ENCODE measurements at regions not wholly inside any gene's neighbourhood (a gene's known extent, or its start where the extent isn't known, plus 50 kb on each side); places are given as distances from the start of the nearest gene placed in this dataset.

- Histone ChIP-seq H3K27ac (ENCODE audit: low read length) (no peak overlapping the region), H3K9me3 (ENCODE audit: control insufficient read depth, insufficient read depth, low read length) (no peaks in the 10 kb centered on the region), H3K27me3 (ENCODE audit: control insufficient read depth, insufficient read depth, low read length) (no peaks in the 10 kb centered on the region), H3K4me1 (ENCODE audit: control insufficient read depth, insufficient read depth, low read length) (peaks cover 21% of the 10 kb centered on the region), H3K4me3 (ENCODE audit: low read length) (no peak overlapping the region), H3K36me3 (ENCODE audit: control insufficient read depth, insufficient read depth, low read length) (no peaks in the 10 kb centered on the region)
- Mint-ChIP-seq H3K4me1 (peaks cover 30 to 31% of the 10 kb centered on the region in 2 donors), H3K9me3 (no peaks in the 10 kb centered on the region), H3K27me3 (ENCODE audit: low read depth in 2 of 2) (no peaks in the 10 kb centered on the region), H3K27ac (no peak overlapping the region), H3K4me3 (no peak overlapping the region), H3K36me3 (no peaks in the 10 kb centered on the region)
- TF ChIP-seq, protein P1, sequence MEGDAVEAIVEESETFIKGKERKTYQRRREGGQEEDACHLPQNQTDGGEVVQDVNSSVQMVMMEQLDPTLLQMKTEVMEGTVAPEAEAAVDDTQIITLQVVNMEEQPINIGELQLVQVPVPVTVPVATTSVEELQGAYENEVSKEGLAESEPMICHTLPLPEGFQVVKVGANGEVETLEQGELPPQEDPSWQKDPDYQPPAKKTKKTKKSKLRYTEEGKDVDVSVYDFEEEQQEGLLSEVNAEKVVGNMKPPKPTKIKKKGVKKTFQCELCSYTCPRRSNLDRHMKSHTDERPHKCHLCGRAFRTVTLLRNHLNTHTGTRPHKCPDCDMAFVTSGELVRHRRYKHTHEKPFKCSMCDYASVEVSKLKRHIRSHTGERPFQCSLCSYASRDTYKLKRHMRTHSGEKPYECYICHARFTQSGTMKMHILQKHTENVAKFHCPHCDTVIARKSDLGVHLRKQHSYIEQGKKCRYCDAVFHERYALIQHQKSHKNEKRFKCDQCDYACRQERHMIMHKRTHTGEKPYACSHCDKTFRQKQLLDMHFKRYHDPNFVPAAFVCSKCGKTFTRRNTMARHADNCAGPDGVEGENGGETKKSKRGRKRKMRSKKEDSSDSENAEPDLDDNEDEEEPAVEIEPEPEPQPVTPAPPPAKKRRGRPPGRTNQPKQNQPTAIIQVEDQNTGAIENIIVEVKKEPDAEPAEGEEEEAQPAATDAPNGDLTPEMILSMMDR (IDR thresholded peaks at IDR 0.05): no peak
- WGBS (ENCODE audit: insufficient coverage): 82% methylated on average over 2 of the region's 2 CpGs
- intact Hi-C loops (cut with micrococcal nuclease): no loop called here
- ATAC-seq (no peak), DNase-seq (no peak)
Measured at GRCh38 chr2:48148841-48149430, 165.5 kb upstream of the FOXN2 start.

- no peaks in the 10 kb centered on the region for H3K36me3 ChIP-seq (ENCODE audit: control insufficient read depth, insufficient read depth, low read length)
- ATAC-seq (no peak), DNase-seq (no peak)
- no peaks in the 10 kb centered on the region for H3K4me1 ChIP-seq (ENCODE audit: control insufficient read depth, insufficient read depth, low read length)
- TF ChIP-seq, protein P1 (IDR thresholded peaks at IDR 0.05): no peak
- Mint-ChIP-seq H3K9me3 (peaks cover 6 to 10% of the 10 kb centered on the region in 2 donors), H3K36me3 (peaks cover 20% of the 10 kb centered on the region), H3K4me1 (no peaks in the 10 kb centered on the region), H3K27ac (no peak overlapping the region), H3K27me3 (ENCODE audit: low read depth in 2 of 2) (peaks cover 6 to 15% of the 10 kb centered on the region in 2 donors), H3K4me3 (no peak overlapping the region)
- H3K9me3 ChIP-seq (ENCODE audit: control insufficient read depth, insufficient read depth, low read length): peaks cover 7% of the 10 kb centered on the region
- H3K4me3 ChIP-seq (ENCODE audit: low read length): no peak overlapping the region
- intact Hi-C loops (cut with micrococcal nuclease): no loop called here
- no peak overlapping the region for H3K27ac ChIP-seq (ENCODE audit: low read length)
- peaks cover 2% of the 10 kb centered on the region for H3K27me3 ChIP-seq (ENCODE audit: control insufficient read depth, insufficient read depth, low read length)
Measured at GRCh38 chr2:48157150-48157549, 157.3 kb upstream of the FOXN2 start.

GRCh38 chr2:48161628-48162027 is 152.9 kb upstream of the FOXN2 start:
- WGBS (ENCODE audit: insufficient coverage): 0% methylated on average over 1 of the region's 2 CpGs
- TF ChIP-seq, protein P1 (IDR thresholded peaks at IDR 0.05): no peak
- Mint-ChIP-seq H3K27me3 (ENCODE audit: low read depth in 2 of 2) (peaks cover 7 to 21% of the 10 kb centered on the region in 2 donors), H3K4me1 (no peaks in the 10 kb centered on the region), H3K9me3 (peaks cover 4 to 13% of the 10 kb centered on the region in 2 donors), H3K27ac (no peak overlapping the region), H3K36me3 (peaks cover 28% of the 10 kb centered on the region), H3K4me3 (no peak overlapping the region)
- H3K4me3 ChIP-seq (ENCODE audit: low read length): no peak overlapping the region
- no peak overlapping the region for H3K27ac ChIP-seq (ENCODE audit: low read length)
- no peaks in the 10 kb centered on the region for H3K36me3 ChIP-seq (ENCODE audit: control insufficient read depth, insufficient read depth, low read length)
- intact Hi-C loops (cut with micrococcal nuclease): no loop called here
- DNase-seq (no peak), ATAC-seq (no peak)
- H3K27me3 ChIP-seq (ENCODE audit: control insufficient read depth, insufficient read depth, low read length): peaks cover 2% of the 10 kb centered on the region
- H3K4me1 ChIP-seq (ENCODE audit: control insufficient read depth, insufficient read depth, low read length): no peaks in the 10 kb centered on the region
- H3K9me3 ChIP-seq (ENCODE audit: control insufficient read depth, insufficient read depth, low read length): peaks cover under 1% of the 10 kb centered on the region

GRCh38 chr2:48162742-48163141 is 151.7 kb upstream of the FOXN2 start:
- intact Hi-C loops (cut with micrococcal nuclease): no loop called here
- no peaks in the 10 kb centered on the region for H3K36me3 ChIP-seq (ENCODE audit: control insufficient read depth, insufficient read depth, low read length)
- H3K4me3 ChIP-seq (ENCODE audit: low read length): no peak overlapping the region
- Mint-ChIP-seq H3K9me3 (peaks cover 2 to 12% of the 10 kb centered on the region in 2 donors), H3K4me3 (no peak overlapping the region), H3K27me3 (ENCODE audit: low read depth in 2 of 2) (peaks cover 7 to 21% of the 10 kb centered on the region in 2 donors), H3K27ac (no peak overlapping the region), H3K4me1 (no peaks in the 10 kb centered on the region), H3K36me3 (peaks cover 22% of the 10 kb centered on the region)
- DNase-seq (no peak), ATAC-seq (no peak)
- H3K27ac ChIP-seq (ENCODE audit: low read length): no peak overlapping the region
- H3K9me3 ChIP-seq (ENCODE audit: control insufficient read depth, insufficient read depth, low read length): no peaks in the 10 kb centered on the region
- TF ChIP-seq, protein P1 (IDR thresholded peaks at IDR 0.05): no peak
- H3K4me1 ChIP-seq (ENCODE audit: control insufficient read depth, insufficient read depth, low read length): no peaks in the 10 kb centered on the region
- H3K27me3 ChIP-seq (ENCODE audit: control insufficient read depth, insufficient read depth, low read length): no peaks in the 10 kb centered on the region

Measured in natural killer cell (primary cell).